B cell (primary cell): ENCODE measurements at regions not wholly inside any gene's neighbourhood (a gene's known extent, or its start where the extent isn't known, plus 50 kb on each side); places are given as distances from the start of the nearest gene placed in this dataset.

Experiments
- ATAC-seq: fragments of 200-7000 bp; cut with Tn5 transposase; one replicate; pipeline ENCODE4 v1.10.0; 2021; ENCODE audit warnings: low read depth, mild to moderate bottlenecking, moderate number of reproducible peaks, moderate library complexity
- CTCF ChIA-PET: fragments of 350-600 bp; sonication (Branson Sonifier 250); formaldehyde crosslinking; loops from one replicate; lab custom pipeline; 2021; ENCODE audit warnings: antibody characterized with exemption, inconsistent platforms; lab: Charles Lee
- POLR2A ChIA-PET: fragments of 350-600 bp; sonication (Branson Sonifier 250); formaldehyde crosslinking; loops from one replicate; lab custom pipeline; 2021; ENCODE audit warnings: antibody characterized with exemption; lab: Charles Lee
- DNase-seq: peaks from one replicate; pipeline ENCODE4 v3.0.0; 2013
- H2AFZ ChIP-seq: 2 replicates; pipeline ENCODE4 v1.6.1; 2012; ENCODE audit warnings: mild to moderate bottlenecking, low read depth, low read length; ENCODE audit not compliant: insufficient read depth, poor library complexity, severe bottlenecking
- H3K27ac ChIP-seq, 2 donors: 1 replicate in 1 of 2; 2 replicates in 1 of 2; pipeline ENCODE4 v1.5.1; 2012 to 2013; ENCODE audit warnings: low read length in 2 of 2, mild to moderate bottlenecking in 2 of 2, moderate library complexity in 1 of 2
- H3K27me3 ChIP-seq, 4 experiments: fragments of 200-600 bp in 1 of 4; sonication (generic) in 1 of 4; replicated peaks in 1 of 4; 1 replicate in 2 of 4; 2 replicates in 2 of 4; pipeline versions ENCODE4 v1.6.1 to v1.7.0; 2013 to 2016; ENCODE audit warnings: low read length in 3 of 4, mild to moderate bottlenecking in 2 of 4, mixed read lengths in 1 of 4, moderate library complexity in 1 of 4; ENCODE audit not compliant: insufficient read depth in 4 of 4, control insufficient read depth in 3 of 4; ENCODE audit errors: control extremely low read depth in 1 of 4
- H3K36me3 ChIP-seq, 2 experiments: replicated peaks in 1 of 2; 1 replicate in 1 of 2; 2 replicates in 1 of 2; pipeline versions ENCODE4 v1.6.1 to v1.7.1; 2013; ENCODE audit warnings: low read length in 1 of 2; ENCODE audit not compliant: insufficient read depth in 2 of 2, control insufficient read depth in 1 of 2; ENCODE audit errors: control extremely low read depth in 1 of 2, extremely low read depth in 1 of 2
- H3K4me1 ChIP-seq, 2 donors: fragments of 200-600 bp in 1 of 2; sonication (generic) in 1 of 2; 1 replicate in 1 of 2; 2 replicates in 1 of 2; pipeline versions ENCODE4 v1.5.1 to v1.6.1; 2013 to 2017; ENCODE audit warnings: low read length in 2 of 2; ENCODE audit not compliant: control insufficient read depth in 2 of 2, insufficient read depth in 2 of 2
- H3K4me2 ChIP-seq: replicated peaks from 2 replicates; pipeline ENCODE3; 2012; ENCODE audit warnings: mild to moderate bottlenecking, low read depth, low read length; ENCODE audit not compliant: poor library complexity, severe bottlenecking
- H3K4me3 ChIP-seq, 5 experiments: fragments of 200-600 bp in 1 of 5; sonication (generic) in 1 of 5; 1 replicate in 3 of 5; 2 replicates in 2 of 5; pipeline versions ENCODE4 v1.5.1 to v1.7.0; 2011 to 2016; ENCODE audit warnings: low read length in 4 of 5, mild to moderate bottlenecking in 4 of 5, low read depth in 2 of 5, control low read depth in 1 of 5, moderate library complexity in 1 of 5; ENCODE audit not compliant: insufficient read depth in 1 of 5; ENCODE audit errors: control extremely low read depth in 1 of 5, extremely low read depth in 1 of 5
- H3K79me2 ChIP-seq: fragments of 200-600 bp; sonication (generic); one replicate; pipeline ENCODE4 v1.6.0; 2016; ENCODE audit warnings: low read length; ENCODE audit not compliant: control insufficient read depth, insufficient read depth
- H3K9ac ChIP-seq: fragments of 200-600 bp; sonication (generic); 2 replicates; pipeline ENCODE4 v1.6.1; 2017; ENCODE audit warnings: mild to moderate bottlenecking, low read length, moderate library complexity
- H3K9me3 ChIP-seq, 3 donors: one replicate each; pipeline versions ENCODE4 v1.6.1 to v1.7.1; 2013; ENCODE audit warnings: low read length in 2 of 3; ENCODE audit not compliant: control insufficient read depth in 2 of 3, insufficient read depth in 1 of 3; ENCODE audit errors: control extremely low read depth in 1 of 3
- H4K20me1 ChIP-seq: 2 replicates; pipeline ENCODE4 v1.6.0; 2012; ENCODE audit warnings: mild to moderate bottlenecking, low read length; ENCODE audit not compliant: insufficient read depth, control insufficient read depth, poor library complexity, severe bottlenecking
- H3K27ac Mint-ChIP-seq: one replicate; pipeline ENCODE4 v1.8.0; 2021; ENCODE audit warnings: mixed read lengths
- H3K27me3 Mint-ChIP-seq: one replicate; pipeline ENCODE4 v1.8.0; 2021; ENCODE audit warnings: mixed read lengths
- H3K4me1 Mint-ChIP-seq: one replicate; pipeline ENCODE4 v1.8.0; 2021; ENCODE audit warnings: mixed read lengths
- H3K4me3 Mint-ChIP-seq: one replicate; pipeline ENCODE4 v1.8.0; 2021; ENCODE audit warnings: mixed read lengths
- H3K9me3 Mint-ChIP-seq: one replicate; pipeline ENCODE4 v1.8.0; 2022; ENCODE audit warnings: mixed read lengths; ENCODE audit not compliant: insufficient read depth
- CTCF ChIP-seq: fragments of 200-600 bp; IDR thresholded peaks from one replicate; pipeline ENCODE4 v1.8.0; 2022; ENCODE audit warnings: antibody characterized with exemption, mild to moderate bottlenecking
- EZH2 ChIP-seq: IDR thresholded peaks from 2 replicates; pipeline ENCODE4 v1.6.1; 2012; ENCODE audit warnings: borderline replicate concordance, low read depth, mild to moderate bottlenecking, moderate library complexity, low read length; ENCODE audit not compliant: insufficient read depth, poor library complexity, severe bottlenecking
- WGBS: methylation state at CpG from one replicate; pipeline ENCODE4 v1.1.5; 2013; ENCODE audit warnings: missing lambda C conversion rate; ENCODE audit not compliant: insufficient coverage; 5-methylcytosine and 5-hydroxymethylcytosine counted together
- intact Hi-C: fragments of 100-400 bp; cut with micrococcal nuclease; formaldehyde crosslinking; loops from one replicate; pipeline ENCODE4 v1.10.0; 2022

- ChIA-PET CTCF (no interaction called here), POLR2A (no interaction called here)
- no peak overlapping the region for H3K27ac Mint-ChIP-seq
- H3K4me3 Mint-ChIP-seq = no peak overlapping the region
- no peaks in the 10 kb centered on the region for H3K27me3 Mint-ChIP-seq
- peaks cover 12% of the 10 kb centered on the region for H3K4me1 Mint-ChIP-seq
- H3K9ac ChIP-seq = no peak overlapping the region
- H3K9me3 ChIP-seq = no peaks in the 10 kb centered on the region
- peaks cover 8 to 12% of the 10 kb centered on the region in 2 donors for H3K4me1 ChIP-seq
- no peaks in the 10 kb centered on the region for H3K36me3 ChIP-seq
- intact Hi-C loops = no loop called here
- no peak overlapping the region for H3K4me2 ChIP-seq
- H4K20me1 ChIP-seq = no peaks in the 10 kb centered on the region
- TF ChIP-seq EZH2 (no peak), CTCF (no peak)
- no peaks in the 10 kb centered on the region for H3K9me3 Mint-ChIP-seq
- H2AFZ ChIP-seq = no peak overlapping the region
- H3K79me2 ChIP-seq = no peaks in the 10 kb centered on the region
- no peak overlapping the region for H3K4me3 ChIP-seq
- no peak for DNase-seq
- no peak overlapping the region for H3K27ac ChIP-seq
- no peak for ATAC-seq
- no CpG with 5 or more reads among the region's 10 CpGs for WGBS
- H3K27me3 ChIP-seq = no peaks in the 10 kb centered on the region
These were observed 85.3 kb downstream of the SLC25A47 start for GRCh38 chr14:100408350-100409002.

- H3K36me3 ChIP-seq = no peaks in the 10 kb centered on the region
- 97% methylated on average over 3 of the region's 6 CpGs for WGBS
- DNase-seq (no peak), ATAC-seq (no peak)
- no peaks in the 10 kb centered on the region for H3K79me2 ChIP-seq
- intact Hi-C loops = no loop called here
- H3K27ac ChIP-seq = no peak overlapping the region
- TF ChIP-seq EZH2 (no peak), CTCF (no peak)
- H3K4me1 ChIP-seq = peaks cover 8 to 12% of the 10 kb centered on the region in 2 donors
- H2AFZ ChIP-seq = no peak overlapping the region
- no peak overlapping the region for H3K9ac ChIP-seq
- no peaks in the 10 kb centered on the region for H4K20me1 ChIP-seq
- H3K4me1 Mint-ChIP-seq = peaks cover 12% of the 10 kb centered on the region
- no peaks in the 10 kb centered on the region for H3K9me3 Mint-ChIP-seq
- no peaks in the 10 kb centered on the region for H3K9me3 ChIP-seq
- ChIA-PET POLR2A (no interaction called here), CTCF (no interaction called here)
- H3K27ac Mint-ChIP-seq = no peak overlapping the region
- no peak overlapping the region for H3K4me2 ChIP-seq
- H3K27me3 Mint-ChIP-seq = no peaks in the 10 kb centered on the region
- no peaks in the 10 kb centered on the region for H3K27me3 ChIP-seq
- no peak overlapping the region for H3K4me3 Mint-ChIP-seq
- no peak overlapping the region for H3K4me3 ChIP-seq
These were observed 85.8 kb downstream of the SLC25A47 start for GRCh38 chr14:100409003-100409360.
